ENCODE measurements at regions not wholly inside any gene's neighbourhood (a gene's known extent, or its start where the extent isn't known, plus 50 kb on each side); places are given as distances from the start of the nearest gene placed in this dataset.

DNA sequence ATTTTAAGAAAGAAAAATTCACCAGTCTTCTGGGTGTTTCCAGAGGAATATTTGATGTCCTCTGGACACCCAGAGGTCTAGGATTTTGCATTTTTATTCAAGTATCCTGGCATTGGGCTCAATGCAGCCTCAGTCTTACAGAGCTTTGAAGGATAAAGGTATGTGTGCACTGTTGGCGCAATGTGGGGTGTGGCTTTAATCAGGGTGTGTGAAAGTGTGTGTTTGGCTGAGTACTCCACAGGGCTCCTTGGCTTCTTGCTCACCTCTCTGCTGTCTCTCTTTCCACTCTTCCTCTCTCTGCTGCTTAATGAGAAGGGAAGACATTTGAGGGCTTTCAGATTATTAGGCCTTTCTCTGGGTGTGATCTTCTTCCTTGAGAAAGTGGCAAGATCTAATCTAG, 193.3 kb upstream of the CCND2 start:
- TF ChIP-seq, protein P1, sequence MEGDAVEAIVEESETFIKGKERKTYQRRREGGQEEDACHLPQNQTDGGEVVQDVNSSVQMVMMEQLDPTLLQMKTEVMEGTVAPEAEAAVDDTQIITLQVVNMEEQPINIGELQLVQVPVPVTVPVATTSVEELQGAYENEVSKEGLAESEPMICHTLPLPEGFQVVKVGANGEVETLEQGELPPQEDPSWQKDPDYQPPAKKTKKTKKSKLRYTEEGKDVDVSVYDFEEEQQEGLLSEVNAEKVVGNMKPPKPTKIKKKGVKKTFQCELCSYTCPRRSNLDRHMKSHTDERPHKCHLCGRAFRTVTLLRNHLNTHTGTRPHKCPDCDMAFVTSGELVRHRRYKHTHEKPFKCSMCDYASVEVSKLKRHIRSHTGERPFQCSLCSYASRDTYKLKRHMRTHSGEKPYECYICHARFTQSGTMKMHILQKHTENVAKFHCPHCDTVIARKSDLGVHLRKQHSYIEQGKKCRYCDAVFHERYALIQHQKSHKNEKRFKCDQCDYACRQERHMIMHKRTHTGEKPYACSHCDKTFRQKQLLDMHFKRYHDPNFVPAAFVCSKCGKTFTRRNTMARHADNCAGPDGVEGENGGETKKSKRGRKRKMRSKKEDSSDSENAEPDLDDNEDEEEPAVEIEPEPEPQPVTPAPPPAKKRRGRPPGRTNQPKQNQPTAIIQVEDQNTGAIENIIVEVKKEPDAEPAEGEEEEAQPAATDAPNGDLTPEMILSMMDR (IDR thresholded peaks at IDR 0.05; ENCODE audit: low read depth, low read length, poor library complexity, severe bottlenecking), result no peak
- no peak for TF ChIP-seq EZH2phosphoT487 (IDR thresholded peaks at IDR 0.05; ENCODE audit: borderline replicate concordance, low read length)

Data from DOHH2 (cell line).